Stimulated activated CD8-positive, alpha-beta memory T cell treated with anti-CD3 and anti-CD28 coated beads, Interleukin-12 subunit alpha, Interleukin-12 subunit beta, amount 100 ng/mL, for 24 hours (primary cell): ENCODE measurements at regions not wholly inside any gene's neighbourhood (a gene's known extent, or its start where the extent isn't known, plus 50 kb on each side); places are given as distances from the start of the nearest gene placed in this dataset.
A peak's percentile ranks its signal among the peaks of the same experiment; 100 is the strongest.
"Not testable (repeated sequence)": the region's sequence is repeated elsewhere in the genome, so short reads cannot be mapped to it uniquely, and the experiment has no call there.

Experiments used
- DNase-seq: peaks from one replicate; pipeline ENCODE4 v3.0.0-alpha.2; 2020; ENCODE audit errors: extremely low read depth

DNA sequence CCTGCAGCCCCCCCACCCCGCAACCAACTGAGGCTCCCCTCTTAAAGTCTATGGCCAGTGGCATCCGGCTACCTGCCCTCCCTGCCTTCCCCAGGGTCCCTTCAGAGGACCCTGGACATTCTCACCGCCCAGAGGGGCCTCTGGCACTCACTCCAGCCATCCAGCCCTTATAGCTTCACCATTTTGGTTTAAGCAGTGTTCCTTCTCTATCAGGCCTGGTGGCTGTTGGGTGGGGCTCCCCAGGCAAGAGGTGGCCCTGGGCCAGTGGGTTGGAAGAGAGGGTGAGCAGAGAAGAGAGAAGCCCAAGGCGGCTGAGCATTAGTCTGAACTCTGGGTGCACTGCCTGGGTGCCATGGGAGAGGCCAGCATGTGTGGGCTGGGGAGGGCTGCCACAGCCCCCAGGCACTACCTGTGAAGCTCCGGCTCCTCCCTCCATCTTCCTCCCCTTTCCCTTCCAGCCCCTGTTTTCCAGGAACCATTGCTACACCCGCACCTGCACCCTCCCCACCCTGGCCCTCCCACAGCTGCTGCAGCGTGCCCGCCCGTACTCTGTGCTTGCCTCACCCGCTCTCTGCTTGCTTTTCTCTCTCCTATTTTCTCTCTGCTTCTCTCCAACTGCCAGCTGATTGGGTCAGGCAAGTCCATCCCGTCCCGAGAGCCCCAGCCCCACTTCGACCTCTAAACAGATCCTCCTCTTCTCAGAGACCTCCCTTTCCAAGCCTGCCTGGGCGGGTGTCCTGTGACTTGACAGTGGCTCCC lies 168.2 kb downstream of the TBC1D2B start:
- no peak for DNase-seq

GRCh38 chr15:77908752-77909111 lies 168.8 kb downstream of the TBC1D2B start:
- DNase-seq: not testable (repeated sequence)

DNA sequence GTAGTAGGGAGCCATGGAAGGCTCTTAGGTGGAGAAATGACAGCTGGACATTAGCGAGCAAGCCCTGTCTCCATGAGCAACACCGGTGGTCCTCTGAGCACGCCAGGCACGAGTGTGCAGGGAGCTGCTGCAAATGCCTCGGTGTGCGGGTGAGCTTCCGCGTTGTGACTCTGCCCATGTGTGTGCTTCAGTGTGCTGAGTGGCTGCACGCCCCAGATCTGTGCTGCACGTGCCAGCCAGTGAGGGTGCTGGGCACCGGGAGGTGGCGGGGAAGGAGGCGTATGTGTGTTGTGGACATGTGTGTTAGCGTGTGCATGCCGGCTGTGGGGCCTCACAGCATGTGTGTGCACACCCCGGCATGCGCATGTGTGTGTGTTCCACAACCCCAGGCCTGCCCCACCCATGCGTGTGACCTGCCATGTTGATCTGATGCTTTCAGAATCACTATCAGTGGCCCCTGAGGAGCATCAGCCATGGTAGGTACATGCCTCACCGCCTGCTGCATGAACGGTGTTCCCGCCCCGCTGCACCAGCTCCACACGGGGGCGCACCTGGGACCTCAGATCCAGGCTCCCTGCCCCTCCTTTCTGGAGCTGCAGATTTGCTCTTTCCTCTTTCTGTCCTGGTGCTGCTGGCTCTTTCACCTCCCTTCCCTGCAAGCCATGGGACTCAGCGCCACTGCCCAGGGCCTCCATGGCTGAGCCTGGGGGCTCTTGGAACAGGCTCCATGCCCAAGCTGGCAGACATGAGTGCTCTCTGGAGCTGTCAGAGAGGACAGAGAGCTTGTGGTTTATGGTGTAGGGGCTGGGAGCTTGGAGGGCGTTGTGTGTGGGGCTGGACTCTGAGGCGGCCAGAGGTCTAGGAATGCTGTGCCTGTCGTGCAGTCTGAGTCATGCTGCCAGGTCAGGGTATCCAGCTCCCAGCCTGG lies 169.4 kb downstream of the TBC1D2B start:
- peak; percentile 21 for DNase-seq

DNA sequence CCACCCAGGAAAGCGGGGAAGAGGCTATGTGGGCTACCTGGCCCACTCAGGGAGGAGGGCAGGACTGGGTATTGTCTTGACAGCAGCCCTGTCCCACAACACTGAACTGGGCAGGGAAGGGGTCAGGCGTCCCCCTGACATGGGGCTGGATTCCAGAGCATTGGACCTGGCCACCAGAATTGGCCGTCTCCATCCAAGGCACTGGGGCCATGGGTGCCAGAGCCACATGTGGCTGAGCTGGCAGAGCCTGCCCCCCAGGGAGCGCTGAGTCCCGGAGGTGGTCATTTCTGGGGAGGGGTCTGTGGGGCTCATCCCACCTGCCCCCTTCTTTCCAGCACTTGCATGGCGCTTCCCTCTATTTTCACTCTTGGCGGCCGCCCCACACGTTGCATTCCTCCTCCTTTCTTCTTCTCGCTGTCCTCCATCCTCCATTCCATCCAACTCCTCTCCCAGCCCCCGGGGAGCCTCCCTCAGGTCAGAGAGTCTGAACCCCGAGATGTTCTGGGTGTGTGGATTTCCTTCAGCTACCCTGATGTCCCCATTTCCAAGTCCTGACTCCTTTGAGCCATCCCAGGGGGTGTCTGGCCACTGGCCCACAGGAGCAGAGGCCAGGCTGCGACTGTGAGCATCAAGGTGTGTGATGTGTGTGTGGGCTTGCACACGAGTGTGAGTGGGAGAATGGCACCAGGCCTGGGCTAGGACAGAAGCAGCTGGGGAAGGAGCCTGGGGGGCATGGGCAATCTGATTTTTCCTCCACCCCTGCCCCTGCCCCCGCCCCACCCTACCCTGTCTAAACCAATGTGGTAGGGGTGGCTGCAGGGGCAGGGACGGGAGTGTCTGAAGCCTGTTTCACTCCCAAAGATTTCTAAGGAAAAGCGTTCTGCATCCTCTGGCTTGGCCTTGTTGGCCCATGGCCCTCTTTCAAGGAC lies 171.2 kb downstream of the TBC1D2B start:
- not testable (repeated sequence) for DNase-seq

DNA sequence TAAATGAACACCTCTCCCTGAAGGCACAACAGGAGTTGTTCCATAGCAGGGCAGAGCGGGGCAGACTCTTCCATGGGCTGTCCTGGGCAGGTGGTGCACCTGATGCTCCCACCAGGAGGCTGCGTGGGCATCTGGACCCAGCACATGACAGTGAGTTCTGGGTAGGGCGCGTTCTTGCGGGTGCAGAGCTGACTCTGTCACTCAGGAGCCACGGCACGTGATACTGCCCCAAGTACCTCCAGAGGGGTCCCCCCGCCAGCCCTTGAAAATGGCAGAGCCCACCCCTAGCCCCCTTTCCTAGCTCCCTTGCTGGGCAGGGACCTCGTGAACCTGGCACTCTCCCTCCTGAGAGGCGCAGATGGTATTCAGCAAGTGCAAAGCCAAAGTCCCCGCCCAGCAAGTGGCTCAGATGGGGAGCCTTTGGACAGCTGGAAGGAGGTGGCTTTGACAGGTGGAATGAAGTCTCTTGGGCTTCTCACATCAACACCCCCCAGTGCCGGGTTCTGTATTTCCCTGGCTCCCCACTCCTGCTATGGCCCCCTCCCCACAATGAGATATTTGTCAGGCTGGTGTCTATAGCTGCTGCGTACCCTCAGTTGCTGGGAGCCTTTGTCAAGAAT lies 172.1 kb downstream of the TBC1D2B start:
- DNase-seq: no peak

DNA sequence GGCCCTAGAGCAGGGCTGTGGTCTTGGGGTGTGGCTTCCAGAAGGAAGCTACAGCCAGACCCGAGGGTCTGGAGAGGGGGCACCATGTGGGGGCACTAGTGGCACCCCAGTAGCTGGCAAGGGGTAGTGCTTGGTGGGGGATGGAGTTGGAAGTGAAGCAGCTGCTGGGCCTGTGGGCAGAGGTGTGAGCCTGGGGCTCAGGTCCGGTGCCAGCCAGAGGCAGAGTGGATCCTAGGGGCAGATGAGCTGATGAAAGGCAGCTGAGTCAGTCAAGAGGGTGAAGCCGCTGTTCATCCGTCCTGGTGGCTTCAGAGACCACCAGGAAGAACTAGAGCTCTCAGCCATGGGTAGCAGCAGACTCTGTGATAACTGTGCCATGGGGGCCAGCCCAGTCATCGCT lies 172.6 kb downstream of the TBC1D2B start:
- DNase-seq: no peak

GRCh38 chr15:77904436-77904821 lies 173.1 kb downstream of the TBC1D2B start:
- DNase-seq: no peak

GRCh38 chr15:77903761-77904435 lies 173.6 kb downstream of the TBC1D2B start:
- not testable (repeated sequence) for DNase-seq

DNA sequence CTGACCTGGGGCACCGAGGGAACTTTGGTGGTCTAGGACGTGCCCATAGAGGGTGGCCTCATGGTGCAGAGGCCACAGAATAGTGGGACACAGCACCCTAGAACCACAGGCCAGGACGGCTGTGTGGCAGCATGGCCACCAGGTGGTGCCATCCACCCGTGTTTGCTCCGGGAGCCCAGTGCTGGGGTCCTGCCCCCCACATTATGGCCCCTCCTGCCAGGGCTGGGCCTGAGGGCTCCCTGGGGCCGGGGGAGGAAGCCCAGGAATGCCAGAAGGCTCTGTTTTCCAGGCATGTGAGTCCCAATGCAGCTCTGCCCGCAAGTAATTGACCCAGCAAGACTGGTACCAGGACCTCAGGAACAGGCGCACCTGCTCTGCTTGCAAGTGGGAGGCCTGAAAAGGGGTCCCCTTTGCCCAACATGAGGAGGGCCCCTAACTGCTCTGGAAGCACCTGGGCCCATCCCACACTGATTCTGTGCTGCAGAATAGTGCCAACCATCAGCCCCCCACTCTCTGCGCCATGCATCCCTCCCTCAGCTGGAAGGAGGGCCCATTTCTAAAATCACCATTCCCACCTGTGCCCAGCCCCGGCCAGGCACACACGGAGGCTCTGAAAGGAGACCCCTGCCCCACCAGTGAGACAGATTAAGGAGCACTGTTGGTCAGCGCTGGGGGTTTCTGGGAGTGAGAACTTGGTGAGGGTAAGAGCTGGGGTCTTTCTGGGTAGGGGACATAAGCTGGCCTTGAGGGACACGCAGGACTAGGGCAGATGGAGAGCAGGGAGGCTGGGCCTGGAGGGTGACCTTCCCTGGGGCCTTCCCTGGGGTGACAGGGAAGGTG lies 174.4 kb downstream of the TBC1D2B start:
- not testable (repeated sequence) for DNase-seq

DNA sequence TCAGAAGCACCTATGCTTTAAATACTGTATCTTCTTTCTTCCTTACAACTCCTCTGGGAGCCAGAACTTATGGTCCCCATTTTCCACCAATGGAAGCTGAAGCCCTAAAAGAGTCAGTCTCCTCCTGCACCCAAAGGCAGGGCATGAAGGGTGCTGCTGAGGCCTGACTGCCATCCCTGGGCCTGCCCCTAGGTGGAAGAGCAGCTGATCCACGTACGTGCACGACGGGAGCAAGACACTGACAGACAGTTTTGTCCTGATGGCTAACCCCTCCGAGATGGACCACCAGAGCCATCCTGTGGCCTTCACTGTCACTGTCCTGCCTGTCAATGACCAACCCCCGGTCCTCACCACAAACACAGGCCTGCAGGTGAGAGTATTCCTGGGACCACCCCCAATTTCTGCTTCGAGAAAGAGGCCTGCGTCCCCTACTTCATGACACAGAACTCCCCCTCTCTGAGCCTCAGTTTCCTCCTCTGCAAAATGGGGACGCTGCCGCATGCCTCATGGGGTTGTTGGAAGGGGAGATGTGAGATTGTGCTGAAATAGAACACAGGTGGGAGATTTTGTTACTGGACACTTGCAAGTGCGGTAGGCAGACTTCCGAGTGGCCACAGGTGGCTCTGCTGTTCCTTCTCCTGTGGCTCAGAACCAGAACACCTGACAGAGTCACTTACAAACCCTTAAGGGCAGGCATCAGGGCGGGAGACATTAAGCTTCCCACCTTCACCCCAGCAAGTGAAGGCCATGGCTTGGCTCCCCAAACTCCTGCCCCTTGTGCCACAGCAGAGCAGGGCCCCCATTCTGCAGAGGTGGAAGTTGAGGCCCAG lies 175.4 kb downstream of the TBC1D2B start:
- no peak for DNase-seq

DNA sequence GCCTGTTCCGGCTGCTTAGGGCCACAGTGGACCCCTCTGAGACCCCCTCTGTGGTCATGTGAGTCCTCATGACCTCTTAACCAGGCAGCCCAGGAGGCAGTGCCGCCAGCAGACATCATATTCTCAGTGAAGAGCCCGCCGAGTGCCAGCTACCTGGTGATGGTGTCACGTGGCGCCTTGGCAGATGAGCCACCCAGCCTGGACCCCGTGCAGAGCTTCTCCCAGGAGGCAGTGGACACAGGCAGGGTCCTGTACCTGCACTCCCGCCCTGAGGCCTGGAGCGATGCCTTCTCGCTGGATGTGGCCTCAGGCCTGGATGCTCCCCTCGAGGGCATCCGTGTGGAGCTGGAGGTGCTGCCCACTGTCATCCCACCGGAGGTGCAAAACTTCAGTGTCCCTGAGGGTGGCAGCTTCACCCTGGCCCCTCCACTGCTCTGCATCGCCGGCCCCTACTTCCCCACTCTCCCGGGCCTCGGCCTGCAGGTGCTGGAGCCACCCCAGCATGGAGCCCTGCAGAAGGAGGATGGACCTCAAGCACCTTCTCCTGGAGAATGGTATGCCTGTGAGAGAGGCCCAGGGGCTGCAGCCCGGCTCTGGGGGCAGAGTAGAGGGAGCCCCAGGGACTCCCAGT lies 176.1 kb downstream of the TBC1D2B start:
- DNase-seq: no peak

- DNase-seq: peak; percentile 8
Observed at GRCh38 chr15:77900331-77900963, 177.1 kb downstream of the TBC1D2B start.

DNA sequence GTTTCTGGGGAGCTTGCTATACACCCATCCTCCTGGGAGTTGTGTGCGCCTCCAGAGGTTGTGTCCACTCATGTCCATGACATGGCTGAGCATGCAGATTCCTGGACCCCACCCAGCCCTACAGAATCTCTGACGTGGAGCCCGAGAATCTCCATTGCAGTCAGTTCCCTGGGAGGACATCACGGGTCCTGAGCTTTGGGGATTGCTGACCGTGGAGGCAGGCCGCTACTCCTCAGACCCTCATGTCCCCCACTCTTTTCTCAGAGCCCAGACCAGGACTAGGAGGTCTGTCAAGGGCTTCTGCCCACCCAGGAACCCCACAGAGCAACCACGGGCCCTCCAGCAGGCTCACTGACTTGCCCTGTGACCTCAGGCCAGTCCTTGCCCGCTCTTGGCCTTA lies 177.7 kb downstream of the TBC1D2B start:
- DNase-seq: not testable (repeated sequence)

- DNase-seq: no peak
Observed at GRCh38 chr15:77898811-77899730, 178.4 kb downstream of the TBC1D2B start.

- no peak for DNase-seq
Observed at GRCh38 chr15:77897896-77898406, 179.6 kb downstream of the TBC1D2B start.

GRCh38 chr15:77897113-77897895 lies 180.2 kb downstream of the TBC1D2B start:
- DNase-seq: not testable (repeated sequence)
